Mammary epithelial cell (primary cell): ENCODE measurements at regions not wholly inside any gene's neighbourhood (a gene's known extent, or its start where the extent isn't known, plus 50 kb on each side); places are given as distances from the start of the nearest gene placed in this dataset.

Experiments used
- EZH2 ChIP-seq: IDR thresholded peaks from 2 replicates; pipeline ENCODE4 v1.6.1; 2012; ENCODE audit warnings: low read length, inconsistent platforms, borderline replicate concordance
- TF ChIP-seq, protein P1 (sequence below), 2 donors: IDR thresholded peaks in 1 of 2; conservative IDR thresholded peaks in 1 of 2; 2 replicates each; pipeline ENCODE4 v1.5.1; 2011 to 2012; ENCODE audit warnings: inconsistent platforms in 2 of 2, low read length in 2 of 2, mild to moderate bottlenecking in 2 of 2, control low read depth in 1 of 2, low read depth in 1 of 2; ENCODE audit not compliant: insufficient read depth in 1 of 2; ENCODE audit errors: extremely low read depth in 1 of 2

DNA sequence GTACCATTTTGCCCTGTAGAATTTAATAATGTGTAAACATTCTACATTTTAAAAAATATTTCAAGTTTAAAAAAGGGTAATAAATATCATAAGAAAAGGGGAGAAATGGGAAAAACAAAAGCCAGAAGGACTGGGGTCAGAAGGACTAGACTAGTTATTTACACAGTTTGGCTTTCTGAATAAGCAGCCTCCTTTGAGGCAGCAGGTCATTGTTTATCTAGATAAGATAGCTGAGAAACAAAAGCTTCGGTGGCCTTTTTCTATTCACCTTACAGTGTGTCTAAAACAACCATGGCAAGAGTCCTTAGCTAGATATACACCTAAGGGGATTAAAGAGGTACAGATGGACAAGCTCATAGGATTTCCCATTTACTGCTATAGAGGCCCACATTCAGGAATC lies 396.5 kb upstream of the PMFBP1 start:
- TF ChIP-seq, protein P1, sequence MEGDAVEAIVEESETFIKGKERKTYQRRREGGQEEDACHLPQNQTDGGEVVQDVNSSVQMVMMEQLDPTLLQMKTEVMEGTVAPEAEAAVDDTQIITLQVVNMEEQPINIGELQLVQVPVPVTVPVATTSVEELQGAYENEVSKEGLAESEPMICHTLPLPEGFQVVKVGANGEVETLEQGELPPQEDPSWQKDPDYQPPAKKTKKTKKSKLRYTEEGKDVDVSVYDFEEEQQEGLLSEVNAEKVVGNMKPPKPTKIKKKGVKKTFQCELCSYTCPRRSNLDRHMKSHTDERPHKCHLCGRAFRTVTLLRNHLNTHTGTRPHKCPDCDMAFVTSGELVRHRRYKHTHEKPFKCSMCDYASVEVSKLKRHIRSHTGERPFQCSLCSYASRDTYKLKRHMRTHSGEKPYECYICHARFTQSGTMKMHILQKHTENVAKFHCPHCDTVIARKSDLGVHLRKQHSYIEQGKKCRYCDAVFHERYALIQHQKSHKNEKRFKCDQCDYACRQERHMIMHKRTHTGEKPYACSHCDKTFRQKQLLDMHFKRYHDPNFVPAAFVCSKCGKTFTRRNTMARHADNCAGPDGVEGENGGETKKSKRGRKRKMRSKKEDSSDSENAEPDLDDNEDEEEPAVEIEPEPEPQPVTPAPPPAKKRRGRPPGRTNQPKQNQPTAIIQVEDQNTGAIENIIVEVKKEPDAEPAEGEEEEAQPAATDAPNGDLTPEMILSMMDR (conservative IDR thresholded peaks at IDR 0.05 in 1 of 2, IDR thresholded peaks at IDR 0.05 in 1 of 2; ENCODE audit: extremely low read depth in 1 of 2, insufficient read depth in 1 of 2, low read depth in 1 of 2, low read length in 2 of 2): no peak
- TF ChIP-seq EZH2: no peak
